Central memory CD8-positive, alpha-beta T cell (primary cell): ENCODE measurements at regions not wholly inside any gene's neighbourhood (a gene's known extent, or its start where the extent isn't known, plus 50 kb on each side); places are given as distances from the start of the nearest gene placed in this dataset.

Source experiments
- ATAC-seq: fragments of 150-1000 bp; cut with Tn5 transposase; replicated peaks from 2 replicates; pipeline ENCODE4 v1.10.0; 2022; ENCODE audit warnings: mild to moderate bottlenecking, moderate FRiP score, moderate number of reproducible peaks; ENCODE audit not compliant: poor library complexity, severe bottlenecking; ENCODE audit errors: extremely low read depth
- DNase-seq, 2 donors: peaks; one replicate each; pipeline ENCODE4 v3.0.0; 2021; ENCODE audit warnings: low spot score in 2 of 2
- H3K27ac Mint-ChIP-seq: one replicate; pipeline ENCODE4 v1.8.0; 2022; ENCODE audit warnings: low read depth, mild to moderate bottlenecking, moderate library complexity, mixed read lengths
- H3K27me3 Mint-ChIP-seq: one replicate; pipeline ENCODE4 v1.8.0; 2022; ENCODE audit warnings: mixed read lengths
- H3K36me3 Mint-ChIP-seq: one replicate; pipeline ENCODE4 v1.8.0; 2022; ENCODE audit warnings: mild to moderate bottlenecking, moderate library complexity, mixed read lengths; ENCODE audit not compliant: insufficient read depth
- H3K4me1 Mint-ChIP-seq: one replicate; pipeline ENCODE4 v1.8.0; 2022; ENCODE audit warnings: mixed read lengths
- H3K4me3 Mint-ChIP-seq: one replicate; pipeline ENCODE4 v1.8.0; 2022; ENCODE audit warnings: mild to moderate bottlenecking, moderate library complexity, mixed read lengths
- H3K9me3 Mint-ChIP-seq: one replicate; pipeline ENCODE4 v1.8.0; 2022; ENCODE audit warnings: mixed read lengths

DNA sequence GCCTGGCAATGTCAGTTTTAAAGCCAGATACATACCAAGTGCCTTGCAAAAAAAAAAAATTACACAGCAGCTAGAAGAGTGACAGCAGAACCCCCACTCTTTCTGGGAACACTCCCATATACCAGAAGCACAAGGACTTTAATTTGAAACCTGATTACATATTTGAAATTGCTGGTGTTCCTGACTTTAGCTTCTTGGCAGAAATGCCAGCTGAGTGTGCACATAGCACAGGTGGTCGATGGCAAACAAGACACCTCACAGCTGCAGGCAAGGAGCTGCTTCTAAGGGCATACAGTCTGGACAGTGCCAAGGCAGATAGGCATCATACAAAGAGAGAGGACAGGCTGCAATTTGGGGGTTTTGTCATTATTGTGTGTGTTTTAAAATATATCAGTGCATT lies 150.7 kb upstream of the SGK1 start:
- Mint-ChIP-seq H3K9me3 (no peaks in the 10 kb centered on the region), H3K4me3 (no peak overlapping the region), H3K27me3 (no peaks in the 10 kb centered on the region), H3K4me1 (no peaks in the 10 kb centered on the region), H3K36me3 (no peaks in the 10 kb centered on the region), H3K27ac (no peak overlapping the region)
- no peak for ATAC-seq
- no peak for DNase-seq

DNA sequence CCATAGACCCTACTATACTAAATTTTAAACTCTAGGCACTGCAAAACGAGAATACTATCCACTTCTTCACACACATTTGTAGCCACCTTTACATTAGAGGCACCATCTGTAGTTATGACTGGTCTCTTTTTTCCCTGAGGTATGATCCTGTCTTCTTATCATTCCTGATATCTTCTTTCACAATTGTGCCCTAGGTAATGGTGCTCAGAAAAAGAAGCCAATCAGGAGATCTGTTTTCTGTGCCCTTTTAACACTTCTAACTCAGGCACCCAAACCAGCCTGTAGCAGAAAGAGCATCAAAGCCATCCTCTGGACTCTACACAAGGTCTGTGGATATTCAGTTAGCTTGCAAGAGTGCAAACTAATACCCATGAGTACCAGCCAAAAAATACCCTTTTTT lies 149.7 kb upstream of the SGK1 start:
- ATAC-seq (no peak), DNase-seq (no peak)
- H3K27ac Mint-ChIP-seq = no peak overlapping the region
- no peaks in the 10 kb centered on the region for H3K36me3 Mint-ChIP-seq
- no peaks in the 10 kb centered on the region for H3K4me1 Mint-ChIP-seq
- H3K27me3 Mint-ChIP-seq = no peaks in the 10 kb centered on the region
- H3K4me3 Mint-ChIP-seq = no peak overlapping the region
- H3K9me3 Mint-ChIP-seq = no peaks in the 10 kb centered on the region

DNA sequence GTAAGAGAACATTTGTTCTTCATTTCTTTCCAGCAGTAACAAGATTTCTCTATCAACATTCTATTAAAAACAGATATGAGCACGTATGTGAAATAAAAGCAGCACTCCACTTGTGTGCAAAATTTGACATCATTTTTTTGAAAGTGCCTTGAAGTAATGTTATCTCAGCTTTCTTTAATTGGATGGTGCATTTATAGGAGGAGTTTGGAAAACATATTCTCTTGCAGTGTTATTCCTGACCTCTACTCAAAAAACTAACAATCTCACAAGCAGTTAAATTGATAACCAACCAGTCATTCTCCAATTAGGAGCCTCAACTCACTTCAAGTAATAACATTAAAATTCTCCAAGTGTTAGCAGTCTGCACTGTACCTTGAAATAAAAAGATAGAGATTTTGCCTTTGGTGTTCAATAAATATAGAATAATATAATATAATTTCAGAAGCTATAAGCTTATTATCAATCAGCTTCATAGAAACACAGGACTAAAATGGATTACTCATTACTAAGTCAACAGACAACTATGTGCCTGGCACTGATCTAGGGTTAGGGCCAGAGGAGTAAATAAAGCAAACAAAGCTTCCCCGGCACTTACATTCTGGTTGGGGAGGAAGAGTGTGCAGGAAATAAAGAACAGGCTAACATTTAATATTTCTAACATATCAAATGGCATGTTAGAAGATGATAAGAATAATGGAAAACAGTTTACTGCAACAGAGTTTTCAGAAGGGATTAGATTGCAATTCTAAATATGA lies 149.0 kb upstream of the SGK1 start:
- ATAC-seq = no peak
- no peaks in the 10 kb centered on the region for H3K36me3 Mint-ChIP-seq
- no peaks in the 10 kb centered on the region for H3K27me3 Mint-ChIP-seq
- H3K4me1 Mint-ChIP-seq = no peaks in the 10 kb centered on the region
- no peaks in the 10 kb centered on the region for H3K9me3 Mint-ChIP-seq
- no peak overlapping the region for H3K27ac Mint-ChIP-seq
- no peak overlapping the region for H3K4me3 Mint-ChIP-seq
- DNase-seq = no peak

DNA sequence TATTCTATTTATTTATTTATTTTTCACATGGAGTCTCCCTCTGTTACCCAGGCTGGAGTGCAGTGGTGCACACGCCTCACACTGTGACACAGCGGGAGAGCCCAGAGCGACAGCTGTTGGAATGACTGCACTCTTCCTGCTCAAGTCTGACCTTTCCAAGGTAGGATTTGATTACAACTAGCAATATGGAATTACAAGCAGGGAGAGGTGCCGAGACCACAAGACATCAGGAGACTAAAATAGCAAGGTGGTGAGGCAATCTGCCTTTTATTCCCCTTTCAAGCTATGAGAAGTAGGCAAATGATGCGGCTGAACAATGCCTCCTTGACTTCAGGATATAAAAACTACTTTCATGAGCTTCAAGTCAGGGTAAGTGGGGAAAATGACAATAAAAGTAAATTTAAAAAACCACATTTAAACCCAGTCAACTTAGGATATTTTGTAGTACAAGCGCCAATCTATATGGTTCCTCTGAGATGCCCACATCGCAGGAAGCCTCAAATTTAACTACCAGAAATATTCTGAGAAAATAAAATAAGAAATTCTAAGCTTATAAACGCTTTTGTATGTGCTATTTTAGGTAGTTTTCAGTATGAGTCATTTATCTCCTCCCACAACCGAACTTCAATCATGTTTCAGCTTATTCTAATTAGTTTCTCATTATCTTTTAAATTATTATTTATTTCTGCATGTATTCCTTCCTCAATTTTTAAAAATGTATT lies 146.9 kb upstream of the SGK1 start:
- no peak overlapping the region for H3K27ac Mint-ChIP-seq
- no peak for DNase-seq
- no peak for ATAC-seq

DNA sequence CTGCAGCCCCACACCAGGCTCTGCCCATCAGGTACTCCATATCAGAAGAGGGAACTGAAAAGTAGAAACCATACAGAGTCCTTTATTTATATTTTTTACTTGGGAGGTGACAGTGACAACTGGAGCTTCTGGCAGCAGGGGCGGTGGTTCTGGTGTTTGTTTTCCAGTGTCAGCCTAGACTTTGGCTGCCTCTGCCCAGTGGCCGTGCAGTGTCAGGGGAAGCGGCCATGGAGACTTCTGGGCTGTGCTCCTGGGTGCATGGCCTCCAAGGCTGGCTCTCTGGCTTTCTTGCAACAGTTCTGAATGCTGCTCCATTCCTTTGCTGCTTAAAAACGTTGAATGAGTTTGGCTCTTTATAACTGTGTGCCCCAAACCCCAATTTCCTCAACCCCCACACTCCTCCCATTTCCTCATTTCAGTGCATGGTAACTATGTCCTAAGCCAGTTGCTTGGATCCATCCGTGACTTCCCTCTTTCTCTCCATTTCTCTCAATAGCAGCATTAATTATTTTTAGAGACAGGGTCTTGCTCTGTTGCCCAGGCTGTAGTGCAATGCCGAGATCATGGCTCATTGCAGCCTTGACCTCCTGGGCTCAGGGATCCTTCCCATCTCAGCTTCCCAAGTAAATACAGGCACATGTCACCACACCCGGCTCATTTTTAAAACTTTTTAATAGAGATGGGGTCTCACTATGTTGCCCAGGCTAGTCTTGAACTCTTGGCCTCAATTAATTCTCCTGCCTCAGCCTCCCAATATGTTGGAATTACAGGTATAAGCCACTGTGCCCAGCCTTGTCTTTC lies 141.1 kb upstream of the SGK1 start:
- ATAC-seq = no peak
- no peak overlapping the region for H3K4me3 Mint-ChIP-seq

More for the DNA sequence above, 146.9 kb upstream of the SGK1 start:
- no peaks in the 10 kb centered on the region for H3K36me3 Mint-ChIP-seq
- H3K4me3 Mint-ChIP-seq = no peak overlapping the region
- H3K4me1 Mint-ChIP-seq = no peaks in the 10 kb centered on the region
- H3K27me3 Mint-ChIP-seq = no peaks in the 10 kb centered on the region
- no peaks in the 10 kb centered on the region for H3K9me3 Mint-ChIP-seq

DNA sequence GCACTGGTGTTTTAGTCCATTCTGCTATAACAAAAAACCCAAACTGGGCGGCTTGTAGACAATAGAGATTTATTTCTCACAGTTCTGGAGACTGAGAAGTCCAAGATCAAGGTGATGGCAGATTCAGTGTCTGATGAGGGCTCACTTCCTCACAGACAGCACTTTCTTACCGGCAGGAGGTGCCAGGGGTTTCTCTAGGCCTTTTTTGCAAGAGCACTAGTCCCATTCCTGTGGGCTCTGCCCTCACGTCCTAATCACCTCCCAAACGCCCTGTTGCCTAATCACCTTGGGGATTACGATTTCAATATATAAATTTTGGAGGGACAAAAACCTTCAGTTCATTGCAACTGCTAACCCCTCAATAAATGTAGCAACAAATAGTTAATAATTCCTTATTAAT lies 140.0 kb upstream of the SGK1 start:
- peaks cover 5% of the 10 kb centered on the region for H3K4me1 Mint-ChIP-seq
- no peaks in the 10 kb centered on the region for H3K36me3 Mint-ChIP-seq
- H3K4me3 Mint-ChIP-seq = no peak overlapping the region
- H3K27me3 Mint-ChIP-seq = no peaks in the 10 kb centered on the region
- DNase-seq = no peak
- no peak overlapping the region for H3K27ac Mint-ChIP-seq
- ATAC-seq = no peak
- H3K9me3 Mint-ChIP-seq = no peaks in the 10 kb centered on the region

More for the DNA sequence above, 141.1 kb upstream of the SGK1 start:
- Mint-ChIP-seq H3K27me3 (no peaks in the 10 kb centered on the region), H3K36me3 (no peaks in the 10 kb centered on the region), H3K4me1 (peaks cover 5% of the 10 kb centered on the region), H3K9me3 (no peaks in the 10 kb centered on the region), H3K27ac (no peak overlapping the region)
- no peak for DNase-seq

DNA sequence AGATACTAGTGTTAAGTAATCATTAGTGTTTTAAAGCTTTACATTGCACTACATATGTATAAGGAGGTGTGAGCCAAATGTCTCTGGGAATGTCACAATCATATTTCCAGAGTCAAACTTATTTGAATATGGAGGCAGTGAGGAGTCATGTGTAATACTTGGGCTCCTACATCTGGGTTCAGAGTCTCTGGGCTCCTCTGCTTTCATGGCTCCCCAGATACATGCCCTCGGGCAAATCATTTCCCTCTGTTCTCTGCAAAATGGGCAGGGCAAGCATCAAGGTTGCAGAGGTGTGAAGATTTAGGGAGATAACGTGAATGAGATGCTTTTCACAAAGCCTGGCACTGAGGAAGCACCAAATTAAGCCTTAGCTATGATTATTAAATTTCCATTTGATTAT lies 138.3 kb upstream of the SGK1 start:
- no peaks in the 10 kb centered on the region for H3K36me3 Mint-ChIP-seq
- H3K27me3 Mint-ChIP-seq = no peaks in the 10 kb centered on the region
- H3K4me1 Mint-ChIP-seq = peaks cover 5% of the 10 kb centered on the region
- H3K27ac Mint-ChIP-seq = no peak overlapping the region
- H3K9me3 Mint-ChIP-seq = no peaks in the 10 kb centered on the region
- no peak overlapping the region for H3K4me3 Mint-ChIP-seq
- ATAC-seq = peak; percentile 86
- no peak for DNase-seq

DNA sequence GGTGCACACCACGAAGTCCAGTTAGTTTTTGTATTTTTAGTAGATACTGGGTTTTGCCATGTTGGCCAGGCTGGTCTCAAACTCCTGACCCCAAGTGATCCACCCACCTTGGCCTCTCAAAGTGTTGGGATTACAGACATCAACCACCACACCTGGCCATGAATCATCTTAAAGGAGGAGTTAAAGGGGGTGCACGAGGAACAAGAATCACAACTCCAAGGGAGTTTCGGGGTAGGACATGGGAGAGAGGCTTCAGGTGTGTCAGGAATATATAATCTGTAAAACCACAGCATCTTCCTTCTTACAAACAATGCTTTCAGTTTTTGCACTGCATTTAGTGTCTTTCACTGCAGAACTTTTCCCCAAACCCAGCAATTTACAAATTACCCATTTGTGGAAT lies 137.4 kb upstream of the SGK1 start:
- ATAC-seq = no peak
- H3K36me3 Mint-ChIP-seq = no peaks in the 10 kb centered on the region
- no peaks in the 10 kb centered on the region for H3K9me3 Mint-ChIP-seq
- peaks cover 5% of the 10 kb centered on the region for H3K4me1 Mint-ChIP-seq
- H3K27ac Mint-ChIP-seq = no peak overlapping the region
- DNase-seq = no peak
- no peak overlapping the region for H3K4me3 Mint-ChIP-seq
- H3K27me3 Mint-ChIP-seq = no peaks in the 10 kb centered on the region

DNA sequence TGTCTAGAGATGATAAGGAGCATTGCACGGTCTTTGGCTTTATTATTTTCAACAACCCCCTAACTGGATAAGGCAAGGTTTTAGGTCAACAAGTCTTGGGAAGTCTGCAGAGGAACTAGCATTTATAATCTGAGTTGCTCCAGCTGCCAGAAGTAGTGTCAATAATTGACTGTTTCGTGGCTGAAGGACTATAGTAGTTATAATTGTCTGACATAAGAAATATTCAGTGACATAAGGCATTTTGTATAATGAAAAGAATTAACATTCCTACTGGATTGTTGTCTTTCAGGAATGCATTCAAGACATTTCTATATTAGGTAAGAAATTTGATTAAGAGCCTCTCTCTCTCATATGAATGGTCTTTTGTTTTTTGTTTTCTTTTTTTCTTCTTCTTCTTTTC lies 136.9 kb upstream of the SGK1 start:
- no peak for ATAC-seq
- H3K27me3 Mint-ChIP-seq = no peaks in the 10 kb centered on the region
- DNase-seq = no peak
- H3K36me3 Mint-ChIP-seq = no peaks in the 10 kb centered on the region
- H3K4me1 Mint-ChIP-seq = peaks cover 5% of the 10 kb centered on the region
- no peaks in the 10 kb centered on the region for H3K9me3 Mint-ChIP-seq
- H3K27ac Mint-ChIP-seq = no peak overlapping the region
- H3K4me3 Mint-ChIP-seq = no peak overlapping the region

DNA sequence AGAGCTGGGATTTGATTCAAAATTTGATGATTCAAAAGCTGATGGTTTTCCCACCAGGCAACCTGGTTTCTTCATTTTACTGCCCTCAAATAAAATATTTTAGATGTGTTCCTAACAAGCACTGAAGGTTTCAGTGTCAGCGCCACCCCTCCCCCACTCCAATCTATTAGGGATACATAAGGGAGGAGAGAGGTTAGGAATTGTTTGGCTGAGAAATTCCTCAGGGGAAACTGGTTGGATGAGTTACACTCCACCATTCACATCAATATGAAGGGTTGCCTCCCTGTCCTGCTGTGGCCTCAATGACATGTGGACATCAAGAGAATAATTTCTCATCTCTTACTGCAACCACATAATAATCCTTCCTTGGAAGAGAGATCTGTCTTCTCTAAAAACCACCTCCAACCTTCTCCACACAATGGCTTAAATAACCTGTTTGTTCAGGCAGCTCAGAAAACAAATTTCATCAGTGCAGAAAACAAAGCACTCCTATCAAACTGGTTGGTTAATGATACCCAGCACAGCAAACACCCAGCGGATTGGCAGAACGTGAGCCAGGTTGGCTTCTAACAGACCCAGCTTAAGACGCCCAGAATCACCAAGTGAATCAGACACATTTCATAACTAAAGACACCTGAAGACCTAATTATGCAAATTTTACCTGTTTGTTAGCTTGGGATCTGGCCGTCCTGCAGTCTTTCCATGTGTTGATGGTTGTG lies 136.0 kb upstream of the SGK1 start:
- no peak for ATAC-seq
- Mint-ChIP-seq H3K4me3 (no peak overlapping the region), H3K4me1 (peaks cover 5% of the 10 kb centered on the region), H3K27ac (no peak overlapping the region), H3K9me3 (no peaks in the 10 kb centered on the region), H3K27me3 (no peaks in the 10 kb centered on the region), H3K36me3 (no peaks in the 10 kb centered on the region)
- DNase-seq = no peak

DNA sequence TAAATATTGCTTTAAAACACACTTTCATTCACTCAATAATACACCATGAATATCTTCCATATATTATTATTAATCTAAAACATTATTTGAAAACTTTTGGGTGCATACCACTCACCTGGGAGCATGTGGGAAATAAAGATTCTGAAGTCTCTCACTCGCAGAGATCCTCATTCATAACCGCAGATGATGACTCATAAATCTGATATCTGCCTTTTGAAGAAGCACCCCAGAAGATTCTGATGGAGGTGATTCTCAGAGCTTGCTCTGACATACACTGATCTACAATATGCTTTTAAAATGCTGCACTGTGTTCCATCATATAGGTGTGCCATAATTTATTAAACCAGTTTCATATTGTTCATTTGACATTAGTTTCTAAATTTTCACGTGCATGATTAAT lies 135.0 kb upstream of the SGK1 start:
- DNase-seq = no peak
- Mint-ChIP-seq H3K27me3 (no peaks in the 10 kb centered on the region), H3K36me3 (no peaks in the 10 kb centered on the region), H3K4me1 (peaks cover 5% of the 10 kb centered on the region), H3K27ac (no peak overlapping the region), H3K9me3 (no peaks in the 10 kb centered on the region), H3K4me3 (no peak overlapping the region)
- ATAC-seq = no peak

DNA sequence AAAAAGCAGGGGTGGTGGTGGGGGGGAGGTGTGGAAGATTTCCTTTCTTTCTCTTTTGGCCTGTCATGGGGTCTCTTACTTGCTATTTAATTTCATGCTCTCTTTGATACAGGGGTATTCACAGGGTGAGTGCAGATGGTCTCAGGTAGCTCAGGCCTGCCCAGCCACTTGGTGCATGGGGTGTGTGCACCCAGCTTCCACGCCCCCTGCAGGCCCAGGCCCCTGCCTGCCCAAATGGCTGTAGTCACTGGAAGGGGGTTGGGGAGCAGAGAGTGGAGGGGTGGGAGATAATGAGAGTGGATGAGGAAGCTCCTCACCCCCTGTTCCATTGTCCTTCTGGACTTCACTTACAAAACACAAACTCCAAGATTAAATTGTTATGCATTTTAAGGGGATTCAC lies 133.6 kb upstream of the SGK1 start:
- Mint-ChIP-seq H3K36me3 (no peaks in the 10 kb centered on the region), H3K4me1 (peaks cover 5% of the 10 kb centered on the region)
- no peak for ATAC-seq

More for the DNA sequence above, 133.6 kb upstream of the SGK1 start:
- no peaks in the 10 kb centered on the region for H3K9me3 Mint-ChIP-seq
- no peaks in the 10 kb centered on the region for H3K27me3 Mint-ChIP-seq
- no peak overlapping the region for H3K27ac Mint-ChIP-seq
- DNase-seq = no peak
- no peak overlapping the region for H3K4me3 Mint-ChIP-seq
